GM23338 (cell line): ENCODE measurements at regions not wholly inside any gene's neighbourhood (a gene's known extent, or its start where the extent isn't known, plus 50 kb on each side); places are given as distances from the start of the nearest gene placed in this dataset.
"Not testable (repeated sequence)": the region's sequence is repeated elsewhere in the genome, so short reads cannot be mapped to it uniquely, and the experiment has no call there.

Experiments used
- ATAC-seq: fragments of 200-7000 bp; cut with Tn5 transposase; 3 replicates; pipeline ENCODE4 v1.9.1; 2020
- DNase-seq: peaks from one replicate; pipeline ENCODE4 v3.0.0-alpha.2; 2015; ENCODE audit warnings: low spot score
- H2AFZ ChIP-seq: fragments of 200-600 bp; sonication (generic); 2 replicates; pipeline ENCODE4 v1.8.0; 2016; ENCODE audit warnings: antibody characterized with exemption, mild to moderate bottlenecking, moderate library complexity
- H3F3A ChIP-seq: fragments of 200-600 bp; sonication (generic); replicated peaks from 2 replicates; pipeline ENCODE4 v1.8.0; 2017; ENCODE audit warnings: antibody characterized with exemption, mixed run types, low read depth
- H3K27ac ChIP-seq: fragments of 200-600 bp; sonication (generic); 2 replicates; pipeline ENCODE4 v1.6.1; 2016; ENCODE audit warnings: low read depth
- H3K27me3 ChIP-seq: fragments of 200-600 bp; sonication (generic); 2 replicates; pipeline ENCODE4 v1.8.0; 2016; ENCODE audit warnings: mild to moderate bottlenecking, mixed run types, moderate library complexity; ENCODE audit not compliant: insufficient read depth
- H3K36me3 ChIP-seq: fragments of 200-600 bp; sonication (generic); 2 replicates; pipeline ENCODE4 v1.8.0; 2016; ENCODE audit warnings: mild to moderate bottlenecking; ENCODE audit not compliant: insufficient read depth
- H3K4me1 ChIP-seq: fragments of 200-600 bp; sonication (generic); 2 replicates; pipeline ENCODE4 v1.8.0; 2016; ENCODE audit warnings: mild to moderate bottlenecking, moderate library complexity; ENCODE audit not compliant: insufficient read depth
- H3K4me2 ChIP-seq: fragments of 200-600 bp; sonication (generic); 2 replicates; pipeline ENCODE4 v1.7.1; 2017; ENCODE audit warnings: mixed run types
- H3K4me3 ChIP-seq: fragments of 200-600 bp; sonication (generic); 2 replicates; pipeline ENCODE4 v1.6.1; 2016; ENCODE audit warnings: mixed run types
- H3K79me2 ChIP-seq: fragments of 200-600 bp; sonication (generic); replicated peaks from 2 replicates; pipeline ENCODE4 v1.8.0; 2017; ENCODE audit warnings: mild to moderate bottlenecking; ENCODE audit not compliant: insufficient read depth
- H3K9me2 ChIP-seq: fragments of 200-600 bp; sonication (generic); 2 replicates; pipeline ENCODE4 v1.8.0; 2017; ENCODE audit not compliant: insufficient read depth
- H4K20me1 ChIP-seq: fragments of 200-600 bp; sonication (generic); replicated peaks from 2 replicates; pipeline ENCODE4 v1.8.0; 2017; ENCODE audit warnings: mild to moderate bottlenecking; ENCODE audit not compliant: insufficient read depth
- H3K27ac Mint-ChIP-seq: 2 replicates; pipeline ENCODE4 v1.8.0; 2020; ENCODE audit warnings: inconsistent platforms, mild to moderate bottlenecking, moderate library complexity, mixed read lengths
- H3K27me3 Mint-ChIP-seq: 3 replicates; pipeline ENCODE4 v1.8.0; 2022; ENCODE audit warnings: low read depth, mild to moderate bottlenecking, moderate library complexity, mixed read lengths, inconsistent platforms; ENCODE audit not compliant: insufficient read depth, poor library complexity
- H3K36me3 Mint-ChIP-seq: 3 replicates; pipeline ENCODE4 v1.8.0; 2021; ENCODE audit warnings: low read depth, mild to moderate bottlenecking, inconsistent platforms, moderate library complexity, mixed read lengths
- H3K4me1 Mint-ChIP-seq: 3 replicates; pipeline ENCODE4 v1.8.0; 2020; ENCODE audit warnings: mild to moderate bottlenecking, inconsistent platforms, mixed read lengths
- H3K4me3 Mint-ChIP-seq: 3 replicates; pipeline ENCODE4 v1.8.0; 2021; ENCODE audit warnings: moderate library complexity, mild to moderate bottlenecking, inconsistent platforms, mixed read lengths
- H3K9me3 Mint-ChIP-seq: 3 replicates; pipeline ENCODE4 v1.8.0; 2020; ENCODE audit warnings: moderate library complexity, mild to moderate bottlenecking, inconsistent platforms, mixed read lengths
- CREB1 ChIP-seq: fragments of 250-450 bp; sonication (Bioruptor Pico); IDR thresholded peaks from 2 replicates; pipeline ENCODE4 v1.5.0; 2020; ENCODE audit warnings: low read depth, mild to moderate bottlenecking, moderate library complexity
- EZH2 ChIP-seq: fragments of 200-600 bp; sonication (generic); IDR thresholded peaks from one replicate; pipeline ENCODE4 v1.8.0; 2017; ENCODE audit warnings: antibody characterized with exemption, mild to moderate bottlenecking, low read depth; ENCODE audit not compliant: unreplicated experiment
- JUNB ChIP-seq: IDR thresholded peaks from one replicate; pipeline ENCODE4 v1.6.1; 2016; ENCODE audit warnings: antibody characterized with exemption; ENCODE audit not compliant: unreplicated experiment
- NANOG ChIP-seq: IDR thresholded peaks from 2 replicates; pipeline ENCODE4 v1.6.1; 2016; ENCODE audit warnings: antibody characterized with exemption, borderline replicate concordance
- POLR2AphosphoS5 ChIP-seq: IDR thresholded peaks from 2 replicates; pipeline ENCODE4 v1.6.1; 2016; ENCODE audit warnings: antibody characterized with exemption, low read depth
- STAT1 ChIP-seq: IDR thresholded peaks from one replicate; pipeline ENCODE4 v1.6.1; 2016; ENCODE audit warnings: antibody characterized with exemption; ENCODE audit not compliant: unreplicated experiment
- ZNF114 ChIP-seq: fragments of 250-450 bp; sonication (Bioruptor Pico); IDR thresholded peaks from 2 replicates; pipeline ENCODE4 v1.5.0; 2020; ENCODE audit warnings: mild to moderate bottlenecking, moderate library complexity
- ZNF331 ChIP-seq: fragments of 250-450 bp; sonication (Bioruptor Pico); IDR thresholded peaks from 2 replicates; pipeline ENCODE4 v1.5.0; 2020; ENCODE audit warnings: low read depth, mild to moderate bottlenecking, moderate library complexity
- TF ChIP-seq, protein P1 (sequence below): IDR thresholded peaks from one replicate; pipeline ENCODE4 v1.6.1; 2018; ENCODE audit warnings: antibody characterized with exemption; ENCODE audit not compliant: unreplicated experiment
- TF ChIP-seq, protein P2 (sequence below): fragments of 250-450 bp; sonication (Bioruptor Pico); IDR thresholded peaks from 2 replicates; pipeline ENCODE4 v1.5.0; 2020; ENCODE audit warnings: mild to moderate bottlenecking, moderate library complexity
- TF ChIP-seq, protein P3 (sequence below), 2 experiments: fragments of 200-600 bp in 1 of 2; sonication (generic) in 1 of 2; conservative IDR thresholded peaks; 2 replicates each; pipeline versions ENCODE4 v1.5.1 to v1.6.1; 2016 to 2017; ENCODE audit warnings: antibody characterized with exemption in 2 of 2, low read depth in 2 of 2, mild to moderate bottlenecking in 2 of 2, moderate library complexity in 1 of 2

DNA sequence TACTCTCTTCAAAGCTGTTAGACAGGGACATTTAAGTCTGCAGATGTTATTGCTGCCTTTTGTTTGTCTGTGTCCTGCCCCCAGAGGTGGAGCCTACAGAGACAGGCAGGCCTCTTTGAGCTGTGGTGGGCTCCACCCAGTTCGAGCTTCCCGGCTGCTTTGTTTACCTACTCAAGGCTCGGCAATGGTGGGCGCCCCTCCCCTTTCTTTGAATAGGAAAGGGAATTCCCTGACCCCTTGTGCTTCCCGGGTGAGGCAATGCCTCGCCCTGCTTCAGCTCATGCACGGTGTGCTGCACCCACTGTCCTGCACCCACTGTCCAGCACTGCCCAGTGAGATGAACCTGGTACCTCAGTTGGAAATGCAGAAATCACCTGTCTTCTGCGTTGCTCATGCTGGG lies 435.8 kb upstream of the GRIN3A start:
- not testable (repeated sequence) for H3K4me1 ChIP-seq, H4K20me1 ChIP-seq, H3F3A ChIP-seq, H3K27ac Mint-ChIP-seq, H3K4me1 Mint-ChIP-seq, H2AFZ ChIP-seq, H3K27me3 Mint-ChIP-seq, H3K9me2 ChIP-seq, H3K27me3 ChIP-seq, H3K36me3 ChIP-seq, H3K27ac ChIP-seq, DNase-seq, H3K79me2 ChIP-seq, H3K4me3 Mint-ChIP-seq, H3K4me3 ChIP-seq, ATAC-seq, H3K4me2 ChIP-seq
- Mint-ChIP-seq H3K9me3 (peaks cover 95% of the 10 kb centered on the region), H3K36me3 (peaks cover 32% of the 10 kb centered on the region)

DNA sequence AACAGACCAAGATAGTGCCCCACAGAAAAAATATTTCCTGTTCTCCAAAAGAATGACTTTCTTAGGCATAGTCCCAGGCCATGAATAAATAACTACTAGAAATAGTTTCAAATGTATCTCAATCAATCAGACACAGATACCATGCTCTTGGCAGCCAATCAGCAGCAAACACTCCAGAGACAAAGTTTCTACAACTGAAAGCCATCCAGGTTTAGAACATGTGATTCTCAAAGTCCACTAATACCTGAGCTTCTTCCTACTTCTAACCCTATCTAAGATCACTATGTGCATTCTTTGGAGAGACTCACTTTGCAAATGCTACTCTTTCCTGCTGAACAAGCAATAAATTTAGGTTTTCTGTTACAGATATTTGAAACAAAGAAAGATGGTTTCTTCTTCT lies 425.8 kb upstream of the GRIN3A start:
- Histone ChIP-seq H3F3A (no peaks in the 10 kb centered on the region), H3K79me2 (no peaks in the 10 kb centered on the region), H3K4me2 (no peak overlapping the region), H3K9me2 (no peaks in the 10 kb centered on the region), H2AFZ (no peak overlapping the region), H3K27ac (no peak overlapping the region), H3K27me3 (no peaks in the 10 kb centered on the region), H3K36me3 (no peaks in the 10 kb centered on the region; the same call in 1 of the 2 replicates), H3K4me1 (no peaks in the 10 kb centered on the region), H3K4me3 (no peak overlapping the region), H4K20me1 (no peaks in the 10 kb centered on the region)
- ATAC-seq: no peak
- Mint-ChIP-seq H3K36me3 (peaks cover 12% of the 10 kb centered on the region; the same call in 2 of the 3 replicates), H3K4me1 (no peaks in the 10 kb centered on the region), H3K9me3 (peaks cover 65% of the 10 kb centered on the region), H3K4me3 (no peak overlapping the region), H3K27me3 (no peaks in the 10 kb centered on the region), H3K27ac (no peak overlapping the region)
- no peak for DNase-seq
- TF ChIP-seq, protein P1, sequence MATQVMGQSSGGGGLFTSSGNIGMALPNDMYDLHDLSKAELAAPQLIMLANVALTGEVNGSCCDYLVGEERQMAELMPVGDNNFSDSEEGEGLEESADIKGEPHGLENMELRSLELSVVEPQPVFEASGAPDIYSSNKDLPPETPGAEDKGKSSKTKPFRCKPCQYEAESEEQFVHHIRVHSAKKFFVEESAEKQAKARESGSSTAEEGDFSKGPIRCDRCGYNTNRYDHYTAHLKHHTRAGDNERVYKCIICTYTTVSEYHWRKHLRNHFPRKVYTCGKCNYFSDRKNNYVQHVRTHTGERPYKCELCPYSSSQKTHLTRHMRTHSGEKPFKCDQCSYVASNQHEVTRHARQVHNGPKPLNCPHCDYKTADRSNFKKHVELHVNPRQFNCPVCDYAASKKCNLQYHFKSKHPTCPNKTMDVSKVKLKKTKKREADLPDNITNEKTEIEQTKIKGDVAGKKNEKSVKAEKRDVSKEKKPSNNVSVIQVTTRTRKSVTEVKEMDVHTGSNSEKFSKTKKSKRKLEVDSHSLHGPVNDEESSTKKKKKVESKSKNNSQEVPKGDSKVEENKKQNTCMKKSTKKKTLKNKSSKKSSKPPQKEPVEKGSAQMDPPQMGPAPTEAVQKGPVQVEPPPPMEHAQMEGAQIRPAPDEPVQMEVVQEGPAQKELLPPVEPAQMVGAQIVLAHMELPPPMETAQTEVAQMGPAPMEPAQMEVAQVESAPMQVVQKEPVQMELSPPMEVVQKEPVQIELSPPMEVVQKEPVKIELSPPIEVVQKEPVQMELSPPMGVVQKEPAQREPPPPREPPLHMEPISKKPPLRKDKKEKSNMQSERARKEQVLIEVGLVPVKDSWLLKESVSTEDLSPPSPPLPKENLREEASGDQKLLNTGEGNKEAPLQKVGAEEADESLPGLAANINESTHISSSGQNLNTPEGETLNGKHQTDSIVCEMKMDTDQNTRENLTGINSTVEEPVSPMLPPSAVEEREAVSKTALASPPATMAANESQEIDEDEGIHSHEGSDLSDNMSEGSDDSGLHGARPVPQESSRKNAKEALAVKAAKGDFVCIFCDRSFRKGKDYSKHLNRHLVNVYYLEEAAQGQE: no peak
- TF ChIP-seq JUNB: no peak
- TF ChIP-seq, protein P2, sequence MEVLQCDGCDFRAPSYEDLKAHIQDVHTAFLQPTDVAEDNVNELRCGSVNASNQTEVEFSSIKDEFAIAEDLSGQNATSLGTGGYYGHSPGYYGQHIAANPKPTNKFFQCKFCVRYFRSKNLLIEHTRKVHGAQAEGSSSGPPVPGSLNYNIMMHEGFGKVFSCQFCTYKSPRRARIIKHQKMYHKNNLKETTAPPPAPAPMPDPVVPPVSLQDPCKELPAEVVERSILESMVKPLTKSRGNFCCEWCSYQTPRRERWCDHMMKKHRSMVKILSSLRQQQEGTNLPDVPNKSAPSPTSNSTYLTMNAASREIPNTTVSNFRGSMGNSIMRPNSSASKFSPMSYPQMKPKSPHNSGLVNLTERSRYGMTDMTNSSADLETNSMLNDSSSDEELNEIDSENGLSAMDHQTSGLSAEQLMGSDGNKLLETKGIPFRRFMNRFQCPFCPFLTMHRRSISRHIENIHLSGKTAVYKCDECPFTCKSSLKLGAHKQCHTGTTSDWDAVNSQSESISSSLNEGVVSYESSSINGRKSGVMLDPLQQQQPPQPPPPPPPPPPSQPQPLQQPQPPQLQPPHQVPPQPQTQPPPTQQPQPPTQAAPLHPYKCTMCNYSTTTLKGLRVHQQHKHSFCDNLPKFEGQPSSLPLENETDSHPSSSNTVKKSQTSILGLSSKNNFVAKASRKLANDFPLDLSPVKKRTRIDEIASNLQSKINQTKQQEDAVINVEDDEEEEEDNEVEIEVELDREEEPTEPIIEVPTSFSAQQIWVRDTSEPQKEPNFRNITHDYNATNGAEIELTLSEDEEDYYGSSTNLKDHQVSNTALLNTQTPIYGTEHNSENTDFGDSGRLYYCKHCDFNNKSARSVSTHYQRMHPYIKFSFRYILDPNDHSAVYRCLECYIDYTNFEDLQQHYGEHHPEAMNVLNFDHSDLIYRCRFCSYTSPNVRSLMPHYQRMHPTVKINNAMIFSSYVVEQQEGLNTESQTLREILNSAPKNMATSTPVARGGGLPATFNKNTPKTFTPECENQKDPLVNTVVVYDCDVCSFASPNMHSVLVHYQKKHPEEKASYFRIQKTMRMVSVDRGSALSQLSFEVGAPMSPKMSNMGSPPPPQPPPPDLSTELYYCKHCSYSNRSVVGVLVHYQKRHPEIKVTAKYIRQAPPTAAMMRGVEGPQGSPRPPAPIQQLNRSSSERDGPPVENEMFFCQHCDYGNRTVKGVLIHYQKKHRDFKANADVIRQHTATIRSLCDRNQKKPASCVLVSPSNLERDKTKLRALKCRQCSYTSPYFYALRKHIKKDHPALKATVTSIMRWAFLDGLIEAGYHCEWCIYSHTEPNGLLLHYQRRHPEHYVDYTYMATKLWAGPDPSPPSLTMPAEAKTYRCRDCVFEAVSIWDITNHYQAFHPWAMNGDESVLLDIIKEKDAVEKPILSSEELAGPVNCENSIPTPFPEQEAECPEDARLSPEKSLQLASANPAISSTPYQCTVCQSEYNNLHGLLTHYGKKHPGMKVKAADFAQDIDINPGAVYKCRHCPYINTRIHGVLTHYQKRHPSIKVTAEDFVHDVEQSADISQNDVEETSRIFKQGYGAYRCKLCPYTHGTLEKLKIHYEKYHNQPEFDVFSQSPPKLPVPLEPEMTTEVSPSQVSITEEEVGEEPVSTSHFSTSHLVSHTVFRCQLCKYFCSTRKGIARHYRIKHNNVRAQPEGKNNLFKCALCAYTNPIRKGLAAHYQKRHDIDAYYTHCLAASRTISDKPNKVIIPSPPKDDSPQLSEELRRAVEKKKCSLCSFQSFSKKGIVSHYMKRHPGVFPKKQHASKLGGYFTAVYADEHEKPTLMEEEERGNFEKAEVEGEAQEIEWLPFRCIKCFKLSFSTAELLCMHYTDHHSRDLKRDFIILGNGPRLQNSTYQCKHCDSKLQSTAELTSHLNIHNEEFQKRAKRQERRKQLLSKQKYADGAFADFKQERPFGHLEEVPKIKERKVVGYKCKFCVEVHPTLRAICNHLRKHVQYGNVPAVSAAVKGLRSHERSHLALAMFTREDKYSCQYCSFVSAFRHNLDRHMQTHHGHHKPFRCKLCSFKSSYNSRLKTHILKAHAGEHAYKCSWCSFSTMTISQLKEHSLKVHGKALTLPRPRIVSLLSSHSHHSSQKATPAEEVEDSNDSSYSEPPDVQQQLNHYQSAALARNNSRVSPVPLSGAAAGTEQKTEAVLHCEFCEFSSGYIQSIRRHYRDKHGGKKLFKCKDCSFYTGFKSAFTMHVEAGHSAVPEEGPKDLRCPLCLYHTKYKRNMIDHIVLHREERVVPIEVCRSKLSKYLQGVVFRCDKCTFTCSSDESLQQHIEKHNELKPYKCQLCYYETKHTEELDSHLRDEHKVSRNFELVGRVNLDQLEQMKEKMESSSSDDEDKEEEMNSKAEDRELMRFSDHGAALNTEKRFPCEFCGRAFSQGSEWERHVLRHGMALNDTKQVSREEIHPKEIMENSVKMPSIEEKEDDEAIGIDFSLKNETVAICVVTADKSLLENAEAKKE (CRISPR knock-in tag): no peak
- no peak for TF ChIP-seq ZNF331 (CRISPR knock-in tag)
- TF ChIP-seq, protein P3, sequence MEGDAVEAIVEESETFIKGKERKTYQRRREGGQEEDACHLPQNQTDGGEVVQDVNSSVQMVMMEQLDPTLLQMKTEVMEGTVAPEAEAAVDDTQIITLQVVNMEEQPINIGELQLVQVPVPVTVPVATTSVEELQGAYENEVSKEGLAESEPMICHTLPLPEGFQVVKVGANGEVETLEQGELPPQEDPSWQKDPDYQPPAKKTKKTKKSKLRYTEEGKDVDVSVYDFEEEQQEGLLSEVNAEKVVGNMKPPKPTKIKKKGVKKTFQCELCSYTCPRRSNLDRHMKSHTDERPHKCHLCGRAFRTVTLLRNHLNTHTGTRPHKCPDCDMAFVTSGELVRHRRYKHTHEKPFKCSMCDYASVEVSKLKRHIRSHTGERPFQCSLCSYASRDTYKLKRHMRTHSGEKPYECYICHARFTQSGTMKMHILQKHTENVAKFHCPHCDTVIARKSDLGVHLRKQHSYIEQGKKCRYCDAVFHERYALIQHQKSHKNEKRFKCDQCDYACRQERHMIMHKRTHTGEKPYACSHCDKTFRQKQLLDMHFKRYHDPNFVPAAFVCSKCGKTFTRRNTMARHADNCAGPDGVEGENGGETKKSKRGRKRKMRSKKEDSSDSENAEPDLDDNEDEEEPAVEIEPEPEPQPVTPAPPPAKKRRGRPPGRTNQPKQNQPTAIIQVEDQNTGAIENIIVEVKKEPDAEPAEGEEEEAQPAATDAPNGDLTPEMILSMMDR (conservative IDR thresholded peaks at IDR 0.05; ENCODE audit: low read depth in 2 of 2): no peak
- no peak for TF ChIP-seq ZNF114
- TF ChIP-seq STAT1: no peak
- TF ChIP-seq NANOG: no peak
- no peak for TF ChIP-seq CREB1 (CRISPR knock-in tag)
- no peak for TF ChIP-seq EZH2
- TF ChIP-seq POLR2AphosphoS5: no peak
